Mucosa of descending colon (tissue), 3 donors: ENCODE measurements at regions not wholly inside any gene's neighbourhood (a gene's known extent, or its start where the extent isn't known, plus 50 kb on each side); places are given as distances from the start of the nearest gene placed in this dataset.

Source experiments
- ATAC-seq: fragments of 200-7000 bp; cut with Tn5 transposase; one replicate; pipeline ENCODE4 v1.9.1; 2020; ENCODE audit warnings: mild to moderate bottlenecking, moderate library complexity
- DNase-seq, 3 donors: peaks; one replicate each; pipeline ENCODE4 v3.0.0-alpha.2; 2020
- H3K36me3 ChIP-seq: fragments of 200-600 bp; one replicate; pipeline ENCODE4 v1.8.0; 2021; ENCODE audit warnings: low read depth, mild to moderate bottlenecking
- H3K4me1 ChIP-seq: fragments of 200-600 bp; one replicate; pipeline ENCODE4 v1.8.0; 2021; ENCODE audit warnings: low read depth, mild to moderate bottlenecking
- H3K4me3 ChIP-seq: fragments of 200-600 bp; one replicate; pipeline ENCODE4 v1.8.0; 2021; ENCODE audit warnings: mild to moderate bottlenecking
- H3K9me3 ChIP-seq: fragments of 200-600 bp; one replicate; pipeline ENCODE4 v1.8.0; 2021; ENCODE audit warnings: mild to moderate bottlenecking
- CTCF ChIP-seq: fragments of 200-600 bp; IDR thresholded peaks from one replicate; pipeline ENCODE4 v1.8.0; 2022; ENCODE audit warnings: antibody characterized with exemption, mild to moderate bottlenecking
- intact Hi-C, 2 donors: fragments of 100-400 bp; cut with DNase I in 1 of 2; cut with micrococcal nuclease in 1 of 2; formaldehyde crosslinking; loops; one replicate each; pipeline versions ENCODE4 v1.11.0 to v1.11.1; 2022; cut with DNase I, micrococcal nuclease
- donor health status: DM: no; HTN: no; CAD: no; lungs with moderate emphysema.
- donor health status: DM: no; HTN: no; CAD: no.
- donor health status: DM: no; HTN: yes; CAD: no.

- H3K4me1 ChIP-seq = no peaks in the 10 kb centered on the region
- ATAC-seq = no peak
- H3K36me3 ChIP-seq = no peaks in the 10 kb centered on the region
- no peak for DNase-seq
- no peak overlapping the region for H3K4me3 ChIP-seq
- intact Hi-C loops = no loop called here
- no peak for TF ChIP-seq CTCF
- H3K9me3 ChIP-seq = no peaks in the 10 kb centered on the region
Observed at GRCh38 chr9:23215688-23216087, 610.4 kb downstream of the ELAVL2 start.

GRCh38 chr9:23219471-23219870, 606.6 kb downstream of the ELAVL2 start:
- Histone ChIP-seq H3K36me3 (no peaks in the 10 kb centered on the region), H3K4me3 (no peak overlapping the region), H3K4me1 (no peaks in the 10 kb centered on the region), H3K9me3 (no peaks in the 10 kb centered on the region)
- intact Hi-C loops = no loop called here
- TF ChIP-seq CTCF = no peak
- ATAC-seq (no peak), DNase-seq (no peak)

GRCh38 chr9:23220171-23220570, 605.9 kb downstream of the ELAVL2 start:
- no peak for TF ChIP-seq CTCF
- intact Hi-C loops = no loop called here
- DNase-seq = no peak
- ATAC-seq = no peak
- Histone ChIP-seq H3K9me3 (no peaks in the 10 kb centered on the region), H3K4me1 (no peaks in the 10 kb centered on the region), H3K4me3 (no peak overlapping the region), H3K36me3 (no peaks in the 10 kb centered on the region)

GRCh38 chr9:23220957-23221356, 605.1 kb downstream of the ELAVL2 start:
- no peaks in the 10 kb centered on the region for H3K9me3 ChIP-seq
- intact Hi-C loops = no loop called here

GRCh38 chr9:23229890-23230317, 596.1 kb downstream of the ELAVL2 start:
- no peaks in the 10 kb centered on the region for H3K36me3 ChIP-seq
- no peaks in the 10 kb centered on the region for H3K4me1 ChIP-seq
- no peaks in the 10 kb centered on the region for H3K9me3 ChIP-seq
- ATAC-seq (no peak), DNase-seq (no peak)
- H3K4me3 ChIP-seq = no peak overlapping the region
- no peak for TF ChIP-seq CTCF
- intact Hi-C loops = no loop called here

More at GRCh38 chr9:23220957-23221356, 605.1 kb downstream of the ELAVL2 start:
- TF ChIP-seq CTCF = no peak
- no peak for DNase-seq
- no peak for ATAC-seq
- no peak overlapping the region for H3K4me3 ChIP-seq
- no peaks in the 10 kb centered on the region for H3K36me3 ChIP-seq
- no peaks in the 10 kb centered on the region for H3K4me1 ChIP-seq

GRCh38 chr9:23232831-23233230, 593.2 kb downstream of the ELAVL2 start:
- H3K4me1 ChIP-seq = no peaks in the 10 kb centered on the region
- H3K36me3 ChIP-seq = no peaks in the 10 kb centered on the region
- DNase-seq (no peak), ATAC-seq (no peak)
- intact Hi-C loops = no loop called here
- no peaks in the 10 kb centered on the region for H3K9me3 ChIP-seq
- H3K4me3 ChIP-seq = no peak overlapping the region
- no peak for TF ChIP-seq CTCF
